ENCODE measurements at regions not wholly inside any gene's neighbourhood (a gene's known extent, or its start where the extent isn't known, plus 50 kb on each side); places are given as distances from the start of the nearest gene placed in this dataset.

GRCh38 chr11:16527525-16528246, 171.3 kb upstream of the SOX6 start:
- no peak for TF ChIP-seq CTCF (IDR thresholded peaks at IDR 0.05; ENCODE audit: insufficient read depth, low read depth, low read length)
- no peak for TF ChIP-seq EZH2 (IDR thresholded peaks at IDR 0.05; ENCODE audit: insufficient read depth, low read length)

Measured in astrocyte (in vitro differentiated cells and primary cell).